HUES6 (cell line): ENCODE measurements at regions not wholly inside any gene's neighbourhood (a gene's known extent, or its start where the extent isn't known, plus 50 kb on each side); places are given as distances from the start of the nearest gene placed in this dataset.

Experiments
- H3K27ac ChIP-seq: 2 replicates; pipeline ENCODE4 v1.7.0; 2013; ENCODE audit warnings: low read depth, mild to moderate bottlenecking, low read length, inconsistent platforms
- H3K27me3 ChIP-seq: 2 replicates; pipeline ENCODE4 v1.6.1; 2013; ENCODE audit warnings: low read length; ENCODE audit not compliant: control insufficient read depth, insufficient read depth
- H3K36me3 ChIP-seq: 2 replicates; pipeline ENCODE4 v1.6.1; 2013; ENCODE audit warnings: low read length; ENCODE audit not compliant: control insufficient read depth, insufficient read depth
- H3K4me1 ChIP-seq: 2 replicates; pipeline ENCODE4 v1.6.1; 2013; ENCODE audit warnings: low read length; ENCODE audit not compliant: control insufficient read depth, insufficient read depth
- H3K4me3 ChIP-seq: 2 replicates; pipeline ENCODE4 v1.5.1; 2013; ENCODE audit warnings: low read depth, low read length
- H3K9ac ChIP-seq: one replicate; pipeline ENCODE4 v1.6.1; 2013; ENCODE audit warnings: mild to moderate bottlenecking, low read length
- H3K9me3 ChIP-seq: 2 replicates; pipeline ENCODE4 v1.6.1; 2013; ENCODE audit warnings: low read depth, low read length; ENCODE audit not compliant: control insufficient read depth, insufficient read depth

GRCh38 chr1:222068937-222069336 lies 327.0 kb upstream of the DUSP10 start:
- Histone ChIP-seq H3K9ac (no peak overlapping the region), H3K9me3 (peaks cover 24% of the 10 kb centered on the region), H3K27me3 (no peaks in the 10 kb centered on the region), H3K4me1 (peaks cover 13% of the 10 kb centered on the region), H3K27ac (no peak overlapping the region), H3K36me3 (no peaks in the 10 kb centered on the region), H3K4me3 (no peak overlapping the region)

- Histone ChIP-seq H3K27ac (no peak overlapping the region), H3K9me3 (peaks cover 29% of the 10 kb centered on the region), H3K4me3 (no peak overlapping the region), H3K4me1 (peaks cover 13% of the 10 kb centered on the region), H3K9ac (no peak overlapping the region), H3K36me3 (no peaks in the 10 kb centered on the region), H3K27me3 (no peaks in the 10 kb centered on the region)
These were observed 326.2 kb upstream of the DUSP10 start for GRCh38 chr1:222068101-222068500.

GRCh38 chr1:222066539-222066938 lies 324.6 kb upstream of the DUSP10 start:
- H3K27ac ChIP-seq, result no peak overlapping the region
- no peak overlapping the region for H3K9ac ChIP-seq
- no peak overlapping the region for H3K4me3 ChIP-seq
- peaks cover 34% of the 10 kb centered on the region for H3K9me3 ChIP-seq
- no peaks in the 10 kb centered on the region for H3K36me3 ChIP-seq
- peaks cover 10% of the 10 kb centered on the region for H3K4me1 ChIP-seq
- no peaks in the 10 kb centered on the region for H3K27me3 ChIP-seq

GRCh38 chr1:222065234-222065633 lies 323.3 kb upstream of the DUSP10 start:
- Histone ChIP-seq H3K36me3 (no peaks in the 10 kb centered on the region), H3K9ac (no peak overlapping the region), H3K27ac (no peak overlapping the region), H3K4me3 (no peak overlapping the region), H3K4me1 (no peaks in the 10 kb centered on the region; the same call in 1 of the 2 replicates), H3K27me3 (no peaks in the 10 kb centered on the region), H3K9me3 (peaks cover 34% of the 10 kb centered on the region)

GRCh38 chr1:222064388-222065211 lies 322.7 kb upstream of the DUSP10 start:
- H3K9me3 ChIP-seq, result peaks cover 34% of the 10 kb centered on the region
- H3K27ac ChIP-seq, result no peak overlapping the region
- no peaks in the 10 kb centered on the region for H3K36me3 ChIP-seq
- no peak overlapping the region for H3K4me3 ChIP-seq
- no peaks in the 10 kb centered on the region for H3K4me1 ChIP-seq
- H3K9ac ChIP-seq, result no peak overlapping the region
- H3K27me3 ChIP-seq, result no peaks in the 10 kb centered on the region

GRCh38 chr1:222062640-222063039 lies 320.8 kb upstream of the DUSP10 start:
- Histone ChIP-seq H3K4me1 (no peaks in the 10 kb centered on the region), H3K36me3 (no peaks in the 10 kb centered on the region), H3K27me3 (no peaks in the 10 kb centered on the region), H3K27ac (no peak overlapping the region), H3K9ac (no peak overlapping the region), H3K9me3 (peaks cover 34% of the 10 kb centered on the region), H3K4me3 (no peak overlapping the region)

- Histone ChIP-seq H3K9ac (no peak overlapping the region), H3K36me3 (no peaks in the 10 kb centered on the region), H3K4me1 (no peaks in the 10 kb centered on the region), H3K9me3 (peaks cover 34% of the 10 kb centered on the region), H3K27me3 (no peaks in the 10 kb centered on the region), H3K4me3 (no peak overlapping the region), H3K27ac (no peak overlapping the region)
These were observed 319.9 kb upstream of the DUSP10 start for GRCh38 chr1:222061711-222062359.

- Histone ChIP-seq H3K9me3 (peaks cover 24% of the 10 kb centered on the region), H3K4me3 (no peak overlapping the region), H3K27me3 (no peaks in the 10 kb centered on the region), H3K9ac (no peak overlapping the region), H3K4me1 (no peaks in the 10 kb centered on the region), H3K27ac (no peak overlapping the region), H3K36me3 (no peaks in the 10 kb centered on the region)
These were observed 318.5 kb upstream of the DUSP10 start for GRCh38 chr1:222060210-222060916.

GRCh38 chr1:222058249-222058648 lies 316.4 kb upstream of the DUSP10 start:
- no peaks in the 10 kb centered on the region for H3K36me3 ChIP-seq
- no peaks in the 10 kb centered on the region for H3K4me1 ChIP-seq
- no peak overlapping the region for H3K27ac ChIP-seq
- no peak overlapping the region for H3K9ac ChIP-seq
- H3K4me3 ChIP-seq, result no peak overlapping the region
- H3K9me3 ChIP-seq, result peaks cover 4% of the 10 kb centered on the region; the same call in 1 of the 2 replicates
- H3K27me3 ChIP-seq, result no peaks in the 10 kb centered on the region

- H3K27me3 ChIP-seq, result no peaks in the 10 kb centered on the region
- H3K4me1 ChIP-seq, result no peaks in the 10 kb centered on the region
- no peaks in the 10 kb centered on the region for H3K36me3 ChIP-seq
- H3K9ac ChIP-seq, result no peak overlapping the region
- H3K9me3 ChIP-seq, result no peaks in the 10 kb centered on the region
- H3K27ac ChIP-seq, result no peak overlapping the region
- H3K4me3 ChIP-seq, result no peak overlapping the region
These were observed 315.3 kb upstream of the DUSP10 start for GRCh38 chr1:222057162-222057561.

- no peak overlapping the region for H3K27ac ChIP-seq
- H3K9me3 ChIP-seq, result no peaks in the 10 kb centered on the region
- H3K36me3 ChIP-seq, result no peaks in the 10 kb centered on the region
- H3K9ac ChIP-seq, result no peak overlapping the region
- no peak overlapping the region for H3K4me3 ChIP-seq
- no peaks in the 10 kb centered on the region for H3K27me3 ChIP-seq
- no peaks in the 10 kb centered on the region for H3K4me1 ChIP-seq
These were observed 312.5 kb upstream of the DUSP10 start for GRCh38 chr1:222054416-222054815.
